Transverse colon (tissue), 4 donors: ENCODE measurements at regions not wholly inside any gene's neighbourhood (a gene's known extent, or its start where the extent isn't known, plus 50 kb on each side); places are given as distances from the start of the nearest gene placed in this dataset.

Source experiments
- DNase-seq: peaks from one replicate; pipeline ENCODE4 v3.0.0-alpha.2; 2019
- H3K27ac ChIP-seq, 4 donors: fragments of 200-600 bp; sonication (generic); 2 replicates each; pipeline ENCODE4 v1.5.1; 2016 to 2018; ENCODE audit warnings: inconsistent platforms in 4 of 4
- H3K27me3 ChIP-seq: fragments of 200-600 bp; sonication (generic); 2 replicates; pipeline ENCODE4 v1.5.1; 2017; ENCODE audit warnings: inconsistent platforms
- H3K36me3 ChIP-seq, 4 donors: fragments of 200-600 bp; sonication (generic); 2 replicates each; pipeline ENCODE4 v1.5.1; 2017 to 2019; ENCODE audit warnings: inconsistent platforms in 4 of 4
- H3K4me1 ChIP-seq, 4 donors: fragments of 200-600 bp; sonication (generic); 2 replicates each; pipeline ENCODE4 v1.5.1; 2017 to 2020; ENCODE audit warnings: inconsistent platforms in 4 of 4
- H3K4me3 ChIP-seq, 4 donors: fragments of 200-600 bp; sonication (generic); 1 replicate in 1 of 4; 2 replicates in 3 of 4; pipeline versions ENCODE4 v1.5.1 to v1.6.1; 2017 to 2019; ENCODE audit warnings: inconsistent platforms in 4 of 4
- H3K9me3 ChIP-seq, 2 donors: fragments of 200-600 bp; sonication (generic); 2 replicates each; pipeline ENCODE4 v1.5.1; 2017 to 2019; ENCODE audit warnings: inconsistent platforms in 2 of 2
- EP300 ChIP-seq: sonication (generic); formaldehyde crosslinking; IDR thresholded peaks from one replicate; pipeline ENCODE4 v1.6.1; 2017; ENCODE audit warnings: antibody characterized with exemption, low read depth
- POLR2A ChIP-seq: fragments of 450-650 bp; IDR thresholded peaks from one replicate; pipeline ENCODE4 v1.6.1; 2016; ENCODE audit warnings: antibody characterized with exemption, mild to moderate bottlenecking, moderate library complexity
- POLR2AphosphoS5 ChIP-seq, 3 donors: sonication (generic); formaldehyde crosslinking; IDR thresholded peaks; one replicate each; pipeline ENCODE4 v1.6.1; 2016; ENCODE audit warnings: antibody characterized with exemption in 3 of 3
- WGBS, 2 donors: methylation state at CpG; one replicate each; pipeline ENCODE4 v1.1.5; 2018; ENCODE audit warnings: low coverage in 1 of 2; 5-methylcytosine and 5-hydroxymethylcytosine counted together
- in situ Hi-C, 4 donors: fragments of 200-750 bp; cut with MboI; loops; one replicate each; pipeline versions ENCODE4 v1.15.0 to v1.15.1; 2017; ENCODE audit warnings: low sequenced_read_pairs in 3 of 4, low pct_ligation_motif_present in 1 of 4, low pct_unique_long_range_greater_than_20kb in 1 of 4
- intact Hi-C: fragments of 100-400 bp; cut with DNase I; formaldehyde crosslinking; loops from one replicate; pipeline ENCODE4 v1.15.1; 2023; ENCODE audit warnings: low total_unique reads
- TF ChIP-seq, protein P1 (sequence below), 5 experiments: fragments of 200-600 bp in 3 of 5; fragments of 450-650 bp in 2 of 5; sonication (generic) in 3 of 5; IDR thresholded peaks; 1 replicate in 2 of 5; 2 replicates in 3 of 5; pipeline ENCODE4 v1.5.1; 2016 to 2017; ENCODE audit warnings: antibody characterized with exemption in 5 of 5, inconsistent platforms in 3 of 5, mild to moderate bottlenecking in 2 of 5, moderate library complexity in 1 of 5

GRCh38 chr15:60228101-60228500 lies 169.7 kb downstream of the ANXA2 start:
- no peak for DNase-seq
- Histone ChIP-seq H3K4me3 (no peak overlapping the region), H3K36me3 (no peaks in the 10 kb centered on the region), H3K4me1 (no peaks in the 10 kb centered on the region), H3K27me3 (peaks cover 6% of the 10 kb centered on the region), H3K9me3 (no peaks in the 10 kb centered on the region), H3K27ac (no peak overlapping the region)
- in situ Hi-C loops: no loop called here
- intact Hi-C loops: no loop called here
- WGBS, 2 donors: 71 to 76% methylated on average over 2 to 3 of the region's 3 CpGs
- TF ChIP-seq, protein P1, sequence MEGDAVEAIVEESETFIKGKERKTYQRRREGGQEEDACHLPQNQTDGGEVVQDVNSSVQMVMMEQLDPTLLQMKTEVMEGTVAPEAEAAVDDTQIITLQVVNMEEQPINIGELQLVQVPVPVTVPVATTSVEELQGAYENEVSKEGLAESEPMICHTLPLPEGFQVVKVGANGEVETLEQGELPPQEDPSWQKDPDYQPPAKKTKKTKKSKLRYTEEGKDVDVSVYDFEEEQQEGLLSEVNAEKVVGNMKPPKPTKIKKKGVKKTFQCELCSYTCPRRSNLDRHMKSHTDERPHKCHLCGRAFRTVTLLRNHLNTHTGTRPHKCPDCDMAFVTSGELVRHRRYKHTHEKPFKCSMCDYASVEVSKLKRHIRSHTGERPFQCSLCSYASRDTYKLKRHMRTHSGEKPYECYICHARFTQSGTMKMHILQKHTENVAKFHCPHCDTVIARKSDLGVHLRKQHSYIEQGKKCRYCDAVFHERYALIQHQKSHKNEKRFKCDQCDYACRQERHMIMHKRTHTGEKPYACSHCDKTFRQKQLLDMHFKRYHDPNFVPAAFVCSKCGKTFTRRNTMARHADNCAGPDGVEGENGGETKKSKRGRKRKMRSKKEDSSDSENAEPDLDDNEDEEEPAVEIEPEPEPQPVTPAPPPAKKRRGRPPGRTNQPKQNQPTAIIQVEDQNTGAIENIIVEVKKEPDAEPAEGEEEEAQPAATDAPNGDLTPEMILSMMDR (IDR thresholded peaks at IDR 0.05): no peak
- TF ChIP-seq EP300 (no peak), POLR2A (no peak), POLR2AphosphoS5 (IDR thresholded peaks at IDR 0.05) (no peak)

- no peaks in the 10 kb centered on the region for H3K4me1 ChIP-seq
- intact Hi-C loops (no loop called here), in situ Hi-C loops (no loop called here)
- H3K9me3 ChIP-seq: no peaks in the 10 kb centered on the region
- no peak for DNase-seq
- TF ChIP-seq, protein P1 (IDR thresholded peaks at IDR 0.05): no peak
- TF ChIP-seq POLR2AphosphoS5 (IDR thresholded peaks at IDR 0.05): no peak
- TF ChIP-seq EP300: no peak
- no peak for TF ChIP-seq POLR2A
- no peak overlapping the region for H3K4me3 ChIP-seq
- peaks cover 6% of the 10 kb centered on the region for H3K27me3 ChIP-seq
- H3K27ac ChIP-seq: no peak overlapping the region
- 76 to 77% methylated on average over 2 of the region's 2 CpGs for WGBS, 2 donors
- H3K36me3 ChIP-seq: no peaks in the 10 kb centered on the region
These were observed 169.2 kb downstream of the ANXA2 start for GRCh38 chr15:60228619-60229018.

DNA sequence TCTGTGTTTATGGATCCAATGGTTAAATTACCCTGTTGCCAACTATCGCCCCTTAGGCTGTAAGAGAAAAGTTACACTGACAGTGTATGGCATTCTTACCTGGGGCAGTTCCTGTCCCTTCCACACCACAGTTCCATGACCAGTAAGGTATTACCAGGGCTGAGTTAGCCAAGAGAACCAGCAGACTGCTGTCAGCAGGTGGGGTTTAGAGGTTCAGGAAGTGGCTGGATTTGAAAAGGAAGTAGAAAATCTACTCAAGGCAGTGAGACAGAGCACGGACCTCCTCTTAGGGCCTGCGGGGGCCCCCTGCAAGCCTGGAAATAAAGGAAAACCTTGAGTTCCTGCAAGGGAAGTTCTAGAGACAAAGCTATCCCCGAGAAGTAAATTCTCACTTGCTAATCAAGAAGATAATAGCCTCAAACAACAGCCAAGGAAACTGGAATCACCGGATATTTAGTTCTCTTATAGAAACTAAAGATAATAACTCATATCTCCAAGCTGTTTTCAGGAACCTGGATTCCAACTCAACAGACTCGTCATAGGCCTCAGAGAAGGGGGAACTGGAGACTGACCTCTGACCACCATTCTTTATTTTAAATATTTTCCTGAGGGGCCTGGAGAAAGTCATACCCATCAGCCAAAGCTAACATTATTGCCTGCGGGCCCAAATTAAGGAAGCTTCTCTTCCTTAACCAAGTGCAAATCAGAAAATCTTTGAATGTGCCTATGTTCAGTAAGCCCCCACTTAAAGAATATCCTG lies 161.7 kb downstream of the ANXA2 start:
- H3K9me3 ChIP-seq: no peaks in the 10 kb centered on the region
- no peaks in the 10 kb centered on the region for H3K36me3 ChIP-seq
- no peaks in the 10 kb centered on the region for H3K4me1 ChIP-seq
- H3K27ac ChIP-seq: no peak overlapping the region
- 64 to 81% methylated on average over 2 to 7 of the region's 7 CpGs for WGBS, 2 donors
- no peaks in the 10 kb centered on the region for H3K27me3 ChIP-seq
- intact Hi-C loops: no loop called here
- TF ChIP-seq, protein P1 (IDR thresholded peaks at IDR 0.05): no peak
- TF ChIP-seq POLR2AphosphoS5 (IDR thresholded peaks at IDR 0.05): no peak
- no peak for TF ChIP-seq POLR2A
- TF ChIP-seq EP300: no peak
- no peak overlapping the region for H3K4me3 ChIP-seq
- DNase-seq: no peak
- in situ Hi-C loops: no loop called here

DNA sequence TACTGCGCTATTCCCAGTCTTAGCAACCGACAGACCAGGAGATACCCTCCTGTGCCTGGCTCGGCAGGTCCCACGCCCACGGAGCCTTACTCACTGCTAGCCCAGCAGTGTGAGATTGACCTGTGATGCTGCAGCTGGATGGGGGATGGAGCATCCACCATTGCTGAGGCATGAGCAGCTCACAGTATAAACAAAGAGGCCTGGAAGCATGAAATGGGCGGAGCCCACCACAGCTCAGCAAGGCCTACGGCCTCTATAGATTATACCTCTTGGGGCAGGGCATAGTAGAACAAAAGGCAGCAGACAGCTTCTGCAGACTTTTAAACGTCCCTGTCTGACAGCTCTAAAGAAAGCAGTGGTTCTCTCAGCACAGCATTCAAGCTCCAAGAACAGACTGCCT lies 160.3 kb downstream of the ANXA2 start:
- DNase-seq: no peak
- no peaks in the 10 kb centered on the region for H3K27me3 ChIP-seq
- no peaks in the 10 kb centered on the region for H3K9me3 ChIP-seq
- no peak overlapping the region for H3K4me3 ChIP-seq
- H3K4me1 ChIP-seq: no peaks in the 10 kb centered on the region
- H3K36me3 ChIP-seq: no peaks in the 10 kb centered on the region
- in situ Hi-C loops (no loop called here), intact Hi-C loops (no loop called here)
- TF ChIP-seq EP300 (no peak), POLR2A (no peak), POLR2AphosphoS5 (IDR thresholded peaks at IDR 0.05) (no peak)
- TF ChIP-seq, protein P1 (IDR thresholded peaks at IDR 0.05): no peak
- WGBS, 2 donors: 64% methylated on average over 8 of the region's 8 CpGs; no CpG with 5 or more reads in 1 of the 2 donors
- H3K27ac ChIP-seq: no peak overlapping the region
